ENCODE measurements at regions not wholly inside any gene's neighbourhood (a gene's known extent, or its start where the extent isn't known, plus 50 kb on each side); places are given as distances from the start of the nearest gene placed in this dataset.
"Not testable (repeated sequence)": the region's sequence is repeated elsewhere in the genome, so short reads cannot be mapped to it uniquely, and the experiment has no call there.

DNA sequence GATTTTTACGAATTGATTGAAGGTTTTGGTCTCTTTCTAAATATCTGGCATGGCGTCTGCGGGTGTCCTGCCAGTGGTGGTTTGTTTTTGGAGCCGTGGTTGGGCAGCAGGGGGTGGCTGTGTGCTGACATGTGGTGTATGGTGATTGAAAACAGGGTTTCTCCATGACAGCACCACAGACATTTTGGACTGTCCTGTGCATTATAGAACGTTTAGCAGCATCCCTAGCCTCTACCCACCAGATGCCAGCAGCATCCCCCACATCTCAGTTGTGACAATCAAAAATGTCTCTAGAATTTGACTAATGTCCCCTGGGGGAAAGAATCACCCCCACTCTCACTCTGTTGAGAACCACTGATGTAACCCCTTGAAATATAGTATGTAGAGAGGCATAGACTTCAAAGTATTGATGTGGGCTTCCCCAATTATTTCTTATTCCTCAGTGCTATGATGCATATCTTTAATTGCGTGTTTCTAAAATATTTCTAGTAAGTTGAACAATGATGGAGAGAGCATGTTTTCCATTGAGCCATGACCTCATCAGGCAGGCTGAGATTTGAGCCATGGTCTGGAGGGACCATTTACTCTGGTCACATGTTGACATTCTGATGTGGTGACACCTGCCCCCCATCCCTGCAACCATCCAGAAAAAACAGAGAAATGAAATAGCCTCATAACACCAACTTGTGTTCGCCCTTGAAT lies 77.4 kb upstream of the MID1 start:
- Histone ChIP-seq H3K4me3 (ENCODE audit: low read depth, low read length) (no peak overlapping the region), H3K36me3 (ENCODE audit: control insufficient read depth, insufficient read depth, low read length) (no peaks in the 10 kb centered on the region), H3K27me3 (ENCODE audit: control insufficient read depth, insufficient read depth, low read length) (no peaks in the 10 kb centered on the region)
- TF ChIP-seq, protein P1, sequence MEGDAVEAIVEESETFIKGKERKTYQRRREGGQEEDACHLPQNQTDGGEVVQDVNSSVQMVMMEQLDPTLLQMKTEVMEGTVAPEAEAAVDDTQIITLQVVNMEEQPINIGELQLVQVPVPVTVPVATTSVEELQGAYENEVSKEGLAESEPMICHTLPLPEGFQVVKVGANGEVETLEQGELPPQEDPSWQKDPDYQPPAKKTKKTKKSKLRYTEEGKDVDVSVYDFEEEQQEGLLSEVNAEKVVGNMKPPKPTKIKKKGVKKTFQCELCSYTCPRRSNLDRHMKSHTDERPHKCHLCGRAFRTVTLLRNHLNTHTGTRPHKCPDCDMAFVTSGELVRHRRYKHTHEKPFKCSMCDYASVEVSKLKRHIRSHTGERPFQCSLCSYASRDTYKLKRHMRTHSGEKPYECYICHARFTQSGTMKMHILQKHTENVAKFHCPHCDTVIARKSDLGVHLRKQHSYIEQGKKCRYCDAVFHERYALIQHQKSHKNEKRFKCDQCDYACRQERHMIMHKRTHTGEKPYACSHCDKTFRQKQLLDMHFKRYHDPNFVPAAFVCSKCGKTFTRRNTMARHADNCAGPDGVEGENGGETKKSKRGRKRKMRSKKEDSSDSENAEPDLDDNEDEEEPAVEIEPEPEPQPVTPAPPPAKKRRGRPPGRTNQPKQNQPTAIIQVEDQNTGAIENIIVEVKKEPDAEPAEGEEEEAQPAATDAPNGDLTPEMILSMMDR (IDR thresholded peaks at IDR 0.05; ENCODE audit: insufficient read depth, low read length, severe bottlenecking), result no peak
- no peak for DNase-seq (ENCODE audit: low read depth)
- FAIRE-seq, result no peak

DNA sequence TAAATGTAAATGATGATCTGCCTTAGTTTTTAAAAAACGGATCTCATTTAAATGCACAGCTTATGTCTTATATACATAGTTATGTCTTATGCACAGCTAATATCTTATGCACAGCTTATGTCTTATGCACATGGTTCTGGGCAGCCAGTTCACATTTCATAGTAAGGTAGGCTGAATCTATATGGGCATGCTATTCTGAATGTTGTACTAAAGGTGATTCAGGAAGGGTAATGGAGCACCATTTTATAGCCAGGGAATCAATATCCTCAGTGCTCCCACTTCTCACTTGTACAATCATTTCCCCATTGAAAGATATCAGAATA lies 77.9 kb upstream of the MID1 start:
- DNase-seq (ENCODE audit: low read depth) (no peak), FAIRE-seq (no peak)
- TF ChIP-seq, protein P1 (IDR thresholded peaks at IDR 0.05; ENCODE audit: insufficient read depth, low read length, severe bottlenecking), result no peak
- H3K4me3 ChIP-seq (ENCODE audit: low read depth, low read length), result no peak overlapping the region
- no peaks in the 10 kb centered on the region for H3K27me3 ChIP-seq (ENCODE audit: control insufficient read depth, insufficient read depth, low read length)
- H3K36me3 ChIP-seq (ENCODE audit: control insufficient read depth, insufficient read depth, low read length), result no peaks in the 10 kb centered on the region

DNA sequence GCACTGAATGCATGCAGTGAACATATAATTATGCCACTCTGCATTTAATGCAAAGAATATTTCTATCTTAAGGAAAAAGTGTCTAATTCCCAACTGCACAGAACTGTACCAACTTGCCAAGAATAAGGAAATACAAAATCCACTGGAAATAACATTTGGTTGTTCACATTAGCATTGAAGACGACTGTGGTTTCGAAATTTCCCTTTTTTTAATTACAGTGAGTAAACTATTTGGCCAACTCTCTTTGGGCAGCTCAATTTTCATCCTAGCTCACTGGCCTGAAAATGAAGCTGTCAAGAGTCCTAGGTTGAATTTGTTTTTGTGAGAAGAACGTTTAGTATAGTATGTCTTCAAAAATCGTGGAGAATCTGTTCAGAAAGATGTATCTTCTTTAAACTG lies 81.6 kb upstream of the MID1 start:
- TF ChIP-seq, protein P1 (IDR thresholded peaks at IDR 0.05; ENCODE audit: insufficient read depth, low read length, severe bottlenecking), result no peak
- FAIRE-seq (no peak), DNase-seq (ENCODE audit: low read depth) (no peak)
- no peaks in the 10 kb centered on the region for H3K36me3 ChIP-seq (ENCODE audit: control insufficient read depth, insufficient read depth, low read length)
- H3K27me3 ChIP-seq (ENCODE audit: control insufficient read depth, insufficient read depth, low read length), result no peaks in the 10 kb centered on the region
- no peak overlapping the region for H3K4me3 ChIP-seq (ENCODE audit: low read depth, low read length)

DNA sequence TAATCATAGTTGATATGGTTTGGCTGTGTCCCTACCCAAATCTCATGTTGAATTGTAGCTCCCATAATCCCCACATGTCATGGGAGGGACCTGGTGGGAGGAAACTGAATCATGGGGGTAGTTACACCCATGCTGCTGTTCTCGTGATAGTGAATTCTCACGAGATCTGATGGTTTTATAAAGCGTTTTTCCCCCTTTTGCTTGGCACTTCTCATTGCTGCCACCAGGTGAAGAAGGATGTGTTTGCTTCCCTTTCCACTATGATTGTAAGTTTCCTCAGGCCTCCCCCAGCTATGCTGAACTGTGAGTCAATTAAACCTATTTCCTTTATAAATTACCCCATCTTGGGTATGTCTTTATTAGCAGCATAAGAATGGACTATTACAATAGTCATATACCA lies 86.0 kb upstream of the MID1 start:
- not testable (repeated sequence) for FAIRE-seq; H3K4me3 ChIP-seq (ENCODE audit: low read depth, low read length); H3K27me3 ChIP-seq (ENCODE audit: control insufficient read depth, insufficient read depth, low read length); H3K36me3 ChIP-seq (ENCODE audit: control insufficient read depth, insufficient read depth, low read length); DNase-seq (ENCODE audit: low read depth)

DNA sequence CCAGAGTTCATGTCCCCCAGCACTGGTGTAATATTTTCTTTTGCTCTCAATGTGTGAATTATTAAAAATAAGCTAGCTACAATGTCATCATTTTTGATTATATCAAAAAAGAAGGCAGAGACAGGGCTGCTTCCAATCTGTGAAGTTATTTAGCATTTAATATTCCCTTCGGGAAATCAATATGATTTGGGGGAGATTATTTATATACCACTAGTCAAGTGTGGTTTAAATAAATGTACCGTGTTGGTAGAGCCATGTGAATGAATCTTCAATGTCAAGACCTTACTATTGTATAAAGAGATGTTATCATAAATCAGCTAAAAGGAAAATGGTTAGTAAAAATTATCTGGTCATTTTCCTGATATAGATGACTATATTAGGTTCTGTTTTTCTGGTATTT lies 87.4 kb upstream of the MID1 start:
- Histone ChIP-seq H3K36me3 (ENCODE audit: control insufficient read depth, insufficient read depth, low read length) (no peaks in the 10 kb centered on the region), H3K4me3 (ENCODE audit: low read depth, low read length) (no peak overlapping the region), H3K27me3 (ENCODE audit: control insufficient read depth, insufficient read depth, low read length) (no peaks in the 10 kb centered on the region)
- FAIRE-seq (no peak), DNase-seq (ENCODE audit: low read depth) (no peak)
- TF ChIP-seq, protein P1 (IDR thresholded peaks at IDR 0.05; ENCODE audit: insufficient read depth, low read length, severe bottlenecking), result no peak

DNA sequence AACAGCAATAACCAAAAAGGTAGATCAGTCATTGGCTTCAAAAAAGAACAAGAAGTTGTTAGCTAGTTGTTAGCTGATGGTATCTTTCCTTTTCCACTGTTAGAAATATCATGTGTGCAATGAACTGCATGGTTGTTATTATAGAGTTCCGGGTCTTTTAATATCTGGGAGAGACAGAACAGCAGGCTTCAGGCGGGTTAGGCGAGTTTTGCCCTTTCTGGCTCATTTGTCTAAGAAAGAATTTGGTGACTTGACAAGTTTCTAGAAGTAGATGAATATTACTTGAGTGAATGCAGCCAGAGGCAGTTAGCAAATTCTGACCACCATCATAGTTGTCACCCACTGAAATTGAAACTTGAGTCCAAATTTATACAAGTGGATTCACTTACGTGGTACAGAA lies 88.9 kb upstream of the MID1 start:
- TF ChIP-seq, protein P1 (IDR thresholded peaks at IDR 0.05; ENCODE audit: insufficient read depth, low read length, severe bottlenecking), result no peak
- no peaks in the 10 kb centered on the region for H3K36me3 ChIP-seq (ENCODE audit: control insufficient read depth, insufficient read depth, low read length)
- FAIRE-seq (no peak), DNase-seq (ENCODE audit: low read depth) (no peak)
- H3K27me3 ChIP-seq (ENCODE audit: control insufficient read depth, insufficient read depth, low read length), result no peaks in the 10 kb centered on the region
- no peak overlapping the region for H3K4me3 ChIP-seq (ENCODE audit: low read depth, low read length)

Measured in bronchial epithelial cell (primary cell).